Left ventricle myocardium inferior (tissue), 1 donor: ENCODE measurements at regions not wholly inside any gene's neighbourhood (a gene's known extent, or its start where the extent isn't known, plus 50 kb on each side); places are given as distances from the start of the nearest gene placed in this dataset.

Source experiments
- DNase-seq: peaks from one replicate; pipeline ENCODE4 v3.0.0-alpha.2; 2020
- H3K27ac ChIP-seq: fragments of 200-600 bp; replicated peaks from 2 replicates; pipeline ENCODE4 v1.8.0; 2021
- H3K27me3 ChIP-seq: fragments of 200-600 bp; 2 replicates; pipeline ENCODE4 v1.8.0; 2021; ENCODE audit warnings: low read depth
- H3K36me3 ChIP-seq: fragments of 200-600 bp; 2 replicates; pipeline ENCODE4 v1.8.0; 2021
- H3K4me1 ChIP-seq: fragments of 200-600 bp; 2 replicates; pipeline ENCODE4 v1.8.0; 2021
- H3K4me3 ChIP-seq: fragments of 200-600 bp; 2 replicates; pipeline ENCODE4 v1.8.0; 2021; ENCODE audit warnings: mild to moderate bottlenecking, moderate library complexity
- H3K9me3 ChIP-seq: fragments of 200-600 bp; replicated peaks from 2 replicates; pipeline ENCODE4 v1.8.0; 2021
- CTCF ChIP-seq: fragments of 200-600 bp; IDR thresholded peaks from 2 replicates; pipeline ENCODE4 v1.8.0; 2021; ENCODE audit warnings: antibody characterized with exemption, mild to moderate bottlenecking, borderline replicate concordance
- intact Hi-C: fragments of 100-400 bp; cut with micrococcal nuclease; formaldehyde crosslinking; loops from one replicate; pipeline ENCODE4 v1.11.0; 2022
- donor health status: DM: no; HTN: yes; CAD: no; lungs with severe emphysema.

- Histone ChIP-seq H3K4me1 (peaks cover 18% of the 10 kb centered on the region), H3K36me3 (no peaks in the 10 kb centered on the region), H3K9me3 (no peaks in the 10 kb centered on the region), H3K27ac (no peak overlapping the region), H3K4me3 (no peak overlapping the region), H3K27me3 (no peaks in the 10 kb centered on the region)
- no peak for DNase-seq
- no peak for TF ChIP-seq CTCF
- intact Hi-C loops = no loop called here
Measured at GRCh38 chr3:27629366-27629765, 92.8 kb downstream of the EOMES start.

- intact Hi-C loops = no loop called here
- H3K27me3 ChIP-seq = no peaks in the 10 kb centered on the region
- TF ChIP-seq CTCF = no peak
- no peaks in the 10 kb centered on the region for H3K9me3 ChIP-seq
- no peak overlapping the region for H3K27ac ChIP-seq
- DNase-seq = no peak
- no peak overlapping the region for H3K4me3 ChIP-seq
- H3K4me1 ChIP-seq = peaks cover 21% of the 10 kb centered on the region
- no peaks in the 10 kb centered on the region for H3K36me3 ChIP-seq
Measured at GRCh38 chr3:27628026-27628750, 93.9 kb downstream of the EOMES start.

- H3K4me3 ChIP-seq = no peak overlapping the region
- H3K27ac ChIP-seq = no peak overlapping the region
Measured at GRCh38 chr3:27626596-27627118, 95.5 kb downstream of the EOMES start.

GRCh38 chr3:27625864-27626263 is 96.3 kb downstream of the EOMES start:
- Histone ChIP-seq H3K27ac (no peak overlapping the region), H3K36me3 (no peaks in the 10 kb centered on the region), H3K4me1 (peaks cover 21% of the 10 kb centered on the region), H3K4me3 (no peak overlapping the region), H3K27me3 (no peaks in the 10 kb centered on the region), H3K9me3 (peaks cover 4% of the 10 kb centered on the region)
- intact Hi-C loops = no loop called here
- TF ChIP-seq CTCF = no peak
- no peak for DNase-seq

More at GRCh38 chr3:27626596-27627118, 95.5 kb downstream of the EOMES start:
- H3K4me1 ChIP-seq = peaks cover 21% of the 10 kb centered on the region
- no peaks in the 10 kb centered on the region for H3K36me3 ChIP-seq
- TF ChIP-seq CTCF = no peak
- no peaks in the 10 kb centered on the region for H3K9me3 ChIP-seq
- no peaks in the 10 kb centered on the region for H3K27me3 ChIP-seq
- intact Hi-C loops = no loop called here
- no peak for DNase-seq

- DNase-seq = no peak
- intact Hi-C loops = no loop called here
Measured at GRCh38 chr3:27623085-27623753, 98.9 kb downstream of the EOMES start.

More at GRCh38 chr3:27623085-27623753, 98.9 kb downstream of the EOMES start:
- Histone ChIP-seq H3K9me3 (peaks cover 6% of the 10 kb centered on the region), H3K4me3 (no peak overlapping the region), H3K36me3 (no peaks in the 10 kb centered on the region), H3K27ac (peak overlapping the region; percentile 71), H3K4me1 (peaks cover 21% of the 10 kb centered on the region), H3K27me3 (no peaks in the 10 kb centered on the region)
- no peak for TF ChIP-seq CTCF
